GM18520 (cell line): ENCODE measurements at regions not wholly inside any gene's neighbourhood (a gene's known extent, or its start where the extent isn't known, plus 50 kb on each side); places are given as distances from the start of the nearest gene placed in this dataset.
"Not testable (repeated sequence)": the region's sequence is repeated elsewhere in the genome, so short reads cannot be mapped to it uniquely, and the experiment has no call there.

Experiments used
- ATAC-seq: cut with Tn5 transposase; IDR thresholded peaks from one replicate; pipeline ENCODE4 v1.9.1; 2021; ENCODE audit not compliant: unreplicated experiment

- ATAC-seq, result not testable (repeated sequence)
Observed at GRCh38 chr2:47690706-47691325, 92.1 kb upstream of the MSH6 start.

- ATAC-seq, result no peak
Observed at GRCh38 chr2:47690132-47690531, 92.8 kb upstream of the MSH6 start.

DNA sequence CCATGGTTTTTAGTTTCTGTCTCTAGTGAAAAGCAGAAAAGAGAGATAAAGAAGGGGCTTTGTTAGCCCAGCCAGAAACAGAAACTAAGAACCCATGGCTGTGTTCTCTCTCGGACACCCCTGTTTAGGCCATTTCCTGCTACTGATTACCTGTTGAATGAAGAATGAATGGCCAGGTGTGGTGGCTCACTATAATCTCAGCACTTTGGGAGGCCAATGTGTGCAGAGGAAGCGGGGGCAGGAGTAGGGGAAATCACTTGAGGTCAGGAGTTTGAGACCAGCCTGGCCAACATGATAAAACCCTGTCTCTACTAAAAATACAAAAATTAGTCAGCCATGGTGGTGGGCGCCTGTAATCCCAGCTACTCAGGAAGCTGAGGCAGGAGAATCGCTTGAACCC lies 93.8 kb upstream of the MSH6 start:
- ATAC-seq, result not testable (repeated sequence)

DNA sequence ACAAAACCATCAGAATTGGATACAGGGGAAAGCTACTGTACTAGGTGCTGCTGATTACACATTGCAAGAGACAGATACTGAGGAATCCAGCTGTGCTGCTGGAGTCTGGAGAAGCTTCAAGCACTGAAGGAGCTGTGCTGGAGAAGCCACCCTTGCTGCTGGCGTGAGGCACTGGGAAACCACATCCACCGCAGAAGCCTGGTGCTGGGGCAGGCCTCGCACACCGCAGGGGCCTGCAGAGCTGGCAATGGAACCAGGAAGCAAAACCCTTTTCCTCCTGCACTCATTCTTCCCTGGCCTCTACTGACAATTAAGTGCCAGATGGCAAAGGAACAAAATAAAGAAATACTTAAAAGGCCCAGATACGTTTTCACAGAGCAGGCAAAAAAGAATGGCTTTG lies 94.4 kb upstream of the MSH6 start:
- ATAC-seq, result no peak

DNA sequence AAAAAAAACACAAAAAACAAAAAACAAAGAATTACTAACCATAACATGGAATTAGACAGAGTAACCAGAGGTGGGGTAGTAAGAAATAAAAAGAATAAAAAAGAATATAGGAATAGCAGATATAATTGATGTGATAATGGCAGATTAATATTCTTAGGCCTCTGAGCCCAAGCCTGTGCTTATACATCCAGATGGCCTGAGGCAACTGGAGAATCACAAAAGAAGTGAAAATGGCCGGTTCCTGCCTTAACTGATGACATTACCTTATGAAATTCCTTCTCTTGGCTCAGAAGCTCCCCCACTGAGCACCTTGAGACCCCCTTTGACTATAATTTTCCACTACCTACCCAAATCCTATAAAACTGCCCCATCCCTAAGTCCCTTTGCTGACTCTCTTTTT lies 95.1 kb upstream of the MSH6 start:
- no peak for ATAC-seq

DNA sequence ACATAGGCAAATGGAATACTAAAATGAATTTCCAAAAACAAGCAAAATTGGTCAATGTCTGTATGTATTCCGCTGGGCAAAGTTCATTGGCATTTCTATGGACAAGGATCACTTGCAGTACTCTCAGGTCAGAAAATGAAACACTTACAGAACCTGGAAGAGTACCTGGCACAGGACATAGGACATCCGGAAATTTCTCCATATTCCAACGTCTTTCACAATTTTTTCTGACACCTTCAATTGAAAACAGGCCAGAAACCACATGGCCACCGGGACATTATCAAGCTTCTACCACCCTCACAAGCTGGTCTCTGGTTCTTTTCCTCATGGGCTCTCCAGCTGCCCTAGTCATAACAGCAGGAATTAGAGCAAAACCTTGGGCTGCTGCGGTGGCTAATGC lies 96.9 kb upstream of the MSH6 start:
- no peak for ATAC-seq

DNA sequence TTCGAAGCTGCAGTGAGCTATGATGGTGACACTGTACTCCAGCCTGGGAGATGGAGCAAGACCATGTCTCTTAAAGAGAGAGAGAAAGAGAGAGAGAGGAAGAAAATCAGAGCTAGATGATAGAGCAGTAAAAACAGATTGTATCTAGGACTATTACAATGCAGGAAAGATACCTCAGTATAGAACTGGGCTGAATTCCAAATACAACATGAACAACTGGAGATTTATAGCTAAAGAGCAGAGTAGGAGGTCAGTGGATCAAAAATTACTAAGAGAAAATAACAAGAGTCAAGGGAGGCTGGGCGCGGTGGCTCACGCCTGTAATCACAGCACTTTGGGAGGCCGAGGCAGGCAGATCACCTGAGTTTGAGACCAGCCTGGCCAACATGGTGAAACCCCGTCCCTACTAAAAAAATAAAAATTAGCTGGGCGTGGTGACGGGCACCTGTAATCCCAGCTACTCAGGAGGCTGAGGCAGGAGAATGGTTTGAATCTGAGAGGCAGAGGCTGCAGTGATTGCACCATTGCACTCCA lies 100.7 kb upstream of the MSH6 start:
- no peak for ATAC-seq

DNA sequence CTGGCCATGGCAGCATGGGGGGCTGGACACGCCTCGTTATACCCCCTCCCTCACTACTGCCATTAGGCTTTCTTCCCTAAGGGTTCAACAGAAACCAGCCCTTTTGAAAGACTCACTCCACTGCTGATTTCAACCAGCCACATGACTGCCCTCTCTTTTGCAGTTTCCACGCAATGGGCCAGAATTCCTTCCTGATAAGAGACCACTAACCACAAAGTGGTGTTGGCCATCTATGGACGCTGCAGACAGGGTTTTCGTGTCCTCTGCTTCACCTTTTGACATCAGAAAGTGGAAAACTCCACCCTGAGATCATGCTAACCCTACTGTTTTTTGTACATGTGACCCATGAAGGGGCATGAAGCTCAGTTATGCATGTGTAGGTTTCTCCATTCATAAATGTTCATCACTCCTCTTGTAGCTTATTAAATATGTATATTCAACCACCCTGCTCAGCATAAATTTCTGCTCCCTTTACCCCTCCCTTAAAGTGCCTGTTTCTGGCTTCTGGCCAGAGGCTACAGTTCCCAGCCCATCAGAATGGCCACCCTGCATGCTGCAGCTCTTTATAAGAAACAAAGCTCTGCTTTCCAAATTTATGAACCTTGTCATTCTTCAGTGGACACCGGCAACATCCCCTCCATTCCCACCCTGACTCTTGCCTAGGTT lies 105.6 kb upstream of the KCNK12 start:
- no peak for ATAC-seq

DNA sequence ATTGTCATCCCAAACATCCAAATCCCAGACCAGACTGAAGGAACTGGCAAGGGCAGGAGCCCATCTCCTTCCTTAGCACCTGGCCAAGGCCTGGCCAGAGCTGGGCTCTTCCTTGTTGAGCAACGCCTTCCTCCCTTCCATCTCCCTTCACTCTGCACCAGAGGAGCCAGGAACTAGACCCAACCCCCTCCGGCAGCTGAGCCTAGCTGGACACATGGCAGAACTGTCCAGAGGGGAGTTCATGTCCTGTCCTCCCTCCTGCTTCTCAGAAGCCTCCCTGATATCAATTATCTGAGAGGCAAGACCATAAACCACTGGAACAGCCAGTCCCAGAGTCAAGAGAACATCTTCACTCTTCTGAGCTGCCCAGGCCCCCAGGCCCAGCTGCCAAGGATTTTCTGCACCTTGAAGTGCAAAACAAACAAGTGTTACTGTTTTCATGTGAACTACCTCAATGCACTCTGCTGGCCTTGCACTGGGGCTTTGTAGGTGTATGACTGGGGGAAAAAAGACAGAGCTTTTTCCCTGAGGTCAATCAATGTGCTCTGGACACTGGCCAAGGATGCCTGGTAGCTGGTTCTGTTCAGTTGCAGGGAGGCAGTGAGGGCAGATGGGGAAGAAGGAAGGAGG lies 104.5 kb upstream of the KCNK12 start:
- ATAC-seq, result no peak

DNA sequence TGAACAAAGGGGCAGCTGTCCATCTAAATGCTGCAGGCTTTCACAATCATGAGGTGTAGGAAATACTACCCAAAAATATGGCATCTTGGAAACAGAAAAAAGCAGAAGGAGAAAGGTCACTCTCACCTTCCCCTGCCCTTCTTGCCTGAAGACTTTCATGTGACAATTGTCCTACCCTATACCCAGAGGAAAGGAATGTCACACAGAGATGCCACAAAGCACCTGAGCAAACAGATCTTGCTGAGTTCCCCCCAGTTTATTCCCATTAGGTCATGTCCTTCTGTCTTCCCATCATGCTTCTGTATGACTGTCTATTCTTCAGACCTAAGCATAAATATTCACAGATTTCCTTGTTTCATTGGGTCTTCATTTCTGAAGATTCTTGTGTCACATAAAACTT lies 95.5 kb upstream of the KCNK12 start:
- ATAC-seq, result no peak

DNA sequence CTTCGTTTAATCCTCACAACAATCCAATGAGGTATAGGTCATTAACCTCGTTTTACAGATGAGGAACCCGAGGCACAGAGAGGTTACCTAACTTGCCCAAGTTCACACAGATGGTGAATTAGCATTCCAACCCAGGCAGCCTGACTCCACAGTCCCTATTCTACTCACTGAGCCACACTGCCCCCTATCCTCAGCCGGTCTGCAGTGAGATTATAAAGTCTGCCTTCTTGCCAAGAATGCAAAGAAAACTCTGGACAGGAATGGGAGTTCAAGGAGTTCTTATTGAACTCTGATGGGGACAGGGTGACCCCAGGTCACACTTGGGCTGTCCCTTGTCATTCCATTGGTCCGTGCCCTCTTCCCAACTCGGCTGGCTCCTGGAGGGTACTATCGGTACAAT lies 94.0 kb upstream of the KCNK12 start:
- no peak for ATAC-seq

GRCh38 chr2:47662552-47662951 lies 91.8 kb upstream of the KCNK12 start:
- ATAC-seq, result no peak

GRCh38 chr2:47661310-47661709 lies 90.5 kb upstream of the KCNK12 start:
- ATAC-seq, result no peak

DNA sequence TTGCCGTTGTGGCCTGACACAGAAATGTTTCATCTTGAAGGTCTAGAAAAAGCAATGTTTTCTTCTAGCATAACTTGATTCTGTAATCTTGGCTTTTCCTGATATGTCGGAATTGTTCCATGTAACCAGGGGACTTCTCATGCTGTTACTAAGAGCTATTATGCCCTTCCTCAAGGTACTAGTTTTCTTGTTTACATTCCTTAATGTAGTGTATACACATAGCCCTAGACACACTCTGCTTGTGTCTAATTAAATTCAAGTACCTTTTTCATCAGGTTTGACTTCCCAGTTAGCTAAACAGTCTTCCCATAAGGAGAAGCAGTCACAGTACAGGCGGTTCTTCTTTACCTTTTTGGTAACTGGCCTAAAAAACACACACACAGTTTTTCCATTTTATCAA lies 89.4 kb upstream of the KCNK12 start:
- no peak for ATAC-seq

DNA sequence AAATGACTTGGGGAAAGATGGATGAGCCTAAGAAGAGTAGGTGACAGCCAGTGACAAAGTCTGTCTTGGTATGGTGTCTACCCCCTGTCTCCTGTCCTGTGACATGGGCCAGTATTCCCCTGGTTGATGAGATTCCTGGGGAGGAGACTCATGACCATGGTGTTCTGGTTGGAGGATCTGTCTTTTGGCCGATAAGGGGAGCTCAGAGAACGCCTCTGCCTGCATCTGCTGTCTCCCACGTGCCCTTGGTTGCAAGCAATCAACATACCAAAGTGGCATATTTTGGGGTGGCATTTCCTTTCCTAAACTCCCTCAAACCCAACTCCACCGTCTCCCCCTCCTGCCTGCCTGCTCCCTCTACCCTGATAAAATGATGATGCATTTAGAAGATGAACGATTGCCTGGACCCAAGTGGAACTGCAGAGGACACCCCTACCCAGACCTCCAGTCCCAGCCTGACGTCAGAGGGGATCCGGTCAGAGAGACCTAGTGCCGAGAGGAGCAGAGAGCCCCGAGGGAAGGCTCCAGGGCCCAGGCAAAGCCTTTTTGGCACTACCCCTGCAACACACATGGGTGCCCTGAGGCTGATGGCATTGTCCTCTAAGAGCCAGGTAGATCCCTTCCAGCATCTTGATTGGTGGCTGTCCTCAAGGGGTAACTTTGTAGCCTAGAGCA lies 88.0 kb upstream of the KCNK12 start:
- no peak for ATAC-seq

DNA sequence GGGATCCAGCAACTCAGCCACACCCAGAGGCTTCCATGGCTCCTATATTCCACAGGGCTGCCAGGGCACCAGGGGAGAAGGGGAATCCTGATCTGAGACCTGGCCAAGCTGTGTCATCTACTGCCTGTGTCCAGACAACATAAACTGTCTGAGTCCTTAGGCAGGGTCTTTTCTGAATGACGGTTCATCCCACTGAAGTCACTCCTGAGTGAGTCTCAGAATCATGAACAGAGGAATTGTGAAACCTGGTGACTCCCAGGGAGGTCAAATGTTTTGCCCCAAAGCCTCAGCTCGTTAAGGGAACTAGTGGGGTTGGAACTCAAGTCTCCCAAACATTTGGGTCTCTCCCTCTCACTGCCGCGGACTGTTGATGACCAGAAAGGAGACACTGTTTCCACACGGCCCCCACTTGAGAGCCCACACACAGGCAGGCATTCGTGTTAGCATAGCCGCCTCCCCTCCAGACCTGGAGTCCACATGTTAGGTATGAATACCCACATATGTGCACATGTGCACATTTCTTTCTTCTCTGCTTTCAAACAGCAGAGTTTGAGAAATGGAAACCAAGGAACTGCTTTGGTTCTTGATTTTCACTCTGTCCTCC lies 87.2 kb upstream of the KCNK12 start:
- no peak for ATAC-seq

GRCh38 chr2:47656715-47657600 lies 86.2 kb upstream of the KCNK12 start:
- ATAC-seq, result no peak

GRCh38 chr2:47655563-47655880 lies 84.7 kb upstream of the KCNK12 start:
- ATAC-seq, result no peak

DNA sequence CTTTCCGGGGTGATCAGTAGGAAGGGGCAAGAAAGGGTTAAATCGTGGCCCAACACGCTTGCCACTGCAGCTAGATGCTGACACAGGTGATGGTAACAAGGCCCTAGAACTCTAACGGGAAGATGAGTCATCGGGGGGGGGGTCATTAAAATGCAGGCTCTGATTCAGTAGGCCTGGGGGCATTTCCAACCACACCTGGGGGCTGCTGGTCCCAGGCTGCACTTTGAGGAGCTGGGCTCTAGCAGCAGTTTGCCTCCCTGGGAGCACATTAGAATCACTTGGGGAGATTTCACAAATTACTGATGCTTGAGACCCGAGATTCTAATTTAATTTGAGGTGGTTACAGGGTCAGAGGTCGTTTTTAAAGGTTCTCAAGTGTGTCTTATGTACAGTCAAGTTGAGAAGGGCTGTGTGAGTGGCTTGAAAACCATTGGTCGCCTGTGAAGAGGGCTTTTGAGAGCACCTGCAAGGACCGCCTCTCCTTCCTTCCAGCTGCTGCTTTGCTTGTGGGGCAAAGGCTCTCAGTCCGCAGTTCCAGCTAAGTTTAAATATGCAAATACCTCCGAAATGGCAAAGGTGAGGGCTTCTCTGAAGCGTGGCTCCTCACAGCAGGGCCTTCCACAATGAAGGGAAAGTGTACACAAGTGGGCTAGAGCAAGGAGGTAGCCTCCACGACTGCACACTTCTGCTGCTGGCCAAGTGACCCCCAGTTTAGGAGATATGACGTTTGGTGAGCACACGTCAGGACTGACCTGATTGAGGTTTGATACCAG lies 84.2 kb upstream of the KCNK12 start:
- ATAC-seq, result peak; percentile 72
